Activated CD4-positive, alpha-beta T cell treated with anti-CD3 and anti-CD28 coated beads for 24 hours (primary cell): ENCODE measurements at regions not wholly inside any gene's neighbourhood (a gene's known extent, or its start where the extent isn't known, plus 50 kb on each side); places are given as distances from the start of the nearest gene placed in this dataset.
A peak's percentile ranks its signal among the peaks of the same experiment; 100 is the strongest.
"Not testable (repeated sequence)": the region's sequence is repeated elsewhere in the genome, so short reads cannot be mapped to it uniquely, and the experiment has no call there.

Experiments used
- DNase-seq, 2 donors: peaks; one replicate each; pipeline ENCODE4 v3.0.0-alpha.2; 2020; ENCODE audit warnings: low read depth in 2 of 2

DNA sequence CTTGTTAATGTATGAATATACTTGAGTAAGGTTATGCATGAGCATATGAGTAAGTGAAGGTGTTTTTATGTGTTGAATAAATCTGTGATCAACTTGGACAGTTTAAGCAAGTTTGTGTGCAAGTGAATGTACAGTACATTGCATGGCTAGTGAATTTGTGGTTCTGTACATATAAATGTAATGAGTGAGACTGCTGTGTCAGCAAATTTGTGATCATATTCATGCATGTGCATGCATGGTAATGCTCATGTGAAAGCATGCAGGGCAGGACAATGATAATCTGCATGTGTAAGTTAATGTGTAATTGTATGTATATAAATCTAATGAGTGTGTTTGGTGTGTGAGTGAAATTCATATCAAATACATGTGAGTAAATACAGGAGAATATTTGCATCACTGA, 188.5 kb downstream of the PWWP3B start:
- DNase-seq: no peak

DNA sequence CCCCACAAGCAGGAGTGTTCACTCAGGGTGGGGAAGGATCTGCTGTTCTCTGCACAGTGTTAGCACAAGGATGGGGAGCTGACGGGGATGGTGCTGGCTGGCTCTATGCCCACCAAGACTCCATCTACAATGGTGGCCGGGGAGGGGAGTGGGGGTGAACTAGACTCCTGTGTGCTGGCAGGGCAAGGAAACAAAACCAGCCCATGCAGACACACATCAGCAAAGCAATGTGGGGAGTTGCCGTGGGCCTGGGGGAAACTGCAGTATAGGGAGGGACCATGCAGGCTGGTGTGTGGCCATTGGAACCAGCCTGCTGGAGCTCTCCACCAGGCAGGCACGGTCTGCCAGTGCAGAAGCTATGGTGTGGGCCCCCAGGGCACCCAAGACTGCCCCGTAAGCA, 195.1 kb downstream of the PWWP3B start:
- no peak for DNase-seq

DNA sequence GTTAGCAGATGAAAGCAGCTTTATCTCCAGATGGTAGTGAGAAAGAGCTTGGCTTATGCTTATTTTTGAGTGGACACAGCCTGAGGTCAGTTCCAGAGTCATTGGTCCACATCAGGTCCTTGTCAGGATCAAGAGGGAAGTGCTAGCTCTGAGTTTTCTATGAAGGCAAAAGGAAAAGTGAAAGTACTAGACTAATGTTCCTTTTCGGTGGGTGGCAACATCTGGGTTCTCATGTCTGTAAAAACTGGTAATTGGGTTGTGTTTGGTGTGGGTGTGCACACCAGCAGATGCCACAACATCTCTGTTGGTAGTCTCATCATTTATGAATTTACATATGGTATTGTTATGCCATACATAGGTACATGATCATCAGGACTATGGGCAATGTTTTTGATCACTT, 210.5 kb downstream of the PWWP3B start:
- no peak for DNase-seq

DNA sequence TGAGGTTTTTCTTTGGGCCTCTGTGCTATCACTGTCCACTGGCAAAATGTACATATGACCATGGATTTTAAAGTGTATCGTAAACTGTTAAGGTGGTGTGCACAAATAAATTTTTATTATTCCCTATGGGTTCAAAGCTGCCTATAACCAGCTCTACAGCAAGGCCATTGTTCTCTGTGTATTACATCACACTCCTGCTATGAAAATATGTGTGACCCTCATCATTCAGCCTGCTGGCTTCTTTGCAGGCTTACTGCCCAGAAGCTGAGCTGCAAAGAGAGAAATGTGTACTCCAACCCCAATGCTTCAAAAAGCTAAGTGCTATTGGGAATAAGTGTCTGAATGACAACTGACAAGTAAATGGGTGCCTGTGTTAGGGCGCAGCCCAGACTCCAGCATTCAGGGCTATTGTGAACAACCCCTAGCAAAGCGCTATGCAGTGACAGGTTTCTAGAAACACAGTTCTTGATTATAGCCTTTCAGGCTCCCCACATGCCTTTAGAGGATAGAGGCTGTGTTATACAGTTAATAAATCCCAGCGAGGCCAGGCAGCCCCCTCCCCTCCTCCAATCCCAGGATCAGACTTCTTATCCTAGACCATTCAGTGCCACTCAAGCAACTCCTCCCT, 220.4 kb upstream of the RADX start:
- DNase-seq: no peak

DNA sequence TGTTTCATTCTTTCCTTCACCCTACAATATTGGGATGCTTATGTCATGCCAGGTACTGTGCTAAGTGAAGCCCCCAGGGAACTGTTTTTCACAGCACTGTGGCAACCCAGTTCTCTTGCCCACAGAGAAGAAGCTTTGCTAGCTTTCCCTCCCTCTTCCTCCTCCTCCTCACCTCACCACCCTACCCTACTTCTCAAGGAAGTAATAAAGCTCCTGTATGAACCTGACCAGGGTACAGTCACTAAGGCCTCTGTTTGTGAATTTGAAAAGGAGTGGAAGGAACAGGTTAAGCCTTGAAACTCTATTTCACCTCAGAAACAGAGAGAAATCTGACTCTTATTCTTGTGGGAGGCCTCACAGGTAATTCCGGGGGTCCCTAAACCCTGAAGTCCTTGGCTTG, 219.4 kb upstream of the RADX start:
- no peak for DNase-seq

DNA sequence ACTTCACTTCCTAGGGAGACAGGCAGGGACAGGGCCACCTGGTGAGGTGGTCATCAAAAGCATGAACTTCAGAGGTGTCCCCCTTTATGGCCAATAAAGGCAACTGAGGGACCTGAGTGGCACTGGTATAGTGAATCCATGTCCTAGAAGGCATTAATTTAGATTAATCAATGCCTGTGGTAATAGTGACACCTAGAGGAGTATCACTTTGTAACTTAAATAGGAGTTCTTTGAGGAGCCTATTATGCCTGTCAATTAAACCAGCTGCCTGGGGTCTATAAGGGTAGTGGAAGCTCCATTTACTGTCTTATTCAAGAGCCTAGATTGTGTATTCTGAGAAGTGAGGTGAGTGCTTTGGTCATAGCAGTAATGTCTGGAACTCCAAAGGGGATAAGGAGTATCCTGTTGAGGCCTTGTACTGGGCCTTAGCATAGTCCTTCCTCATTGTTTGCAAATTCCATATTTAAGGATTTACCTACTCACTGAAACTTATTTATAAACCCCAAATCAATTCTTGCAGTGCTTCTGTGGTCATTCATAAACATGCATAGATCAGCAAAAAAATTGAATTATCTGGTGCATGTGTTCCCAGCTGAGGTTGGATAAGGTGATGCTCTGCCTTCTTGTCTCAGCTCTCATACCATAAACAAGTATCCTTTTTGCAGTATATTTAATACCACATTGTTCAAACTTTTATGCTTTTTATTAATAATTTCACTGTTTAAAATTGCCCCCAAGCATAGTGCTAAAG, 213.8 kb upstream of the RADX start:
- no peak for DNase-seq

DNA sequence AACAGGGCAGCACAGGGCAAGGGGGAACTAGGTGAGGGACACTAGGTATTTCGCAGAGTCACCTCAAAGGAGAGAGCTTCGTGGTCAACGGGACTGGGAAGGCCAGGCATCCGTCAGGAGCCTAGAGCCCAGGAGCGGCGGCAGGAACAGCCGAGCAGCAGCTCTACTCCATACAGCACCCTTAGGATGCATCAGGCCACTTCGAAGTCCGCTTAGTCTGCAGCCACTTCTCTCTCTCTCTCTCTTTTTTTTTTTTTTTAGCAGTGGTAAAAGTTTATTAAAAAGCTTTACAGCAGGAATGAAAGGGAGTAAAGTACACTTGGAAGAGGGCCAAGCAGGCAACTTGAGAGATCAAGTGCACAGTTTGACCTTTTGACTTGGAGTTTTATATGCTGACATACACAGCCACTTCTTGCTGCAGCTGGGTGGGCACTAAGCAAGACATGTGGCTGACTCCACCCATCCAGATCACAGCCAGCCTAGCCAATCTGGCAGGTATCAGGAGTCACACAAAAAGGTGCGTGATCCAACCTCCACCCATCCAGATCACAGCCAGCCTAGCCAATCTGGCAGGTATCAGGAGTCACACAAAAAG, 209.7 kb upstream of the RADX start:
- no peak for DNase-seq

DNA sequence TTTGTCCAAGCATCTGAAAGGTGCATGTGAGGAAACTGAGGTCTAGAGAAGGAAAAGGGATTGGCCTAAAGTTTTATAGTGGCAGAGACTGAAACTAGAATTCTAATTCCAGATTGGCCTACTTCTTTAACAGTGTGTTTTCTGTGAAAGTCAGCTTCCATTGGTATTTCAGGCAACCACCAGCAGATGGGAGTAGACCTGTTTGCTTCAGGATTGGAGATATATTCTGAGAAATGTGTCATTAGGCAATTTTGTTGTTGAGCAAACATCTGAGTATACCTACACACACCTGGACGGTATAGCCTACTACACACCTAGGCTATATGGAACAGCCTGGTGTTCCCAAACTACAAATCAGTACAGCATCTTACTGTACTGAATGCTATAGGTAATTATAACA, 207.3 kb upstream of the RADX start:
- DNase-seq: no peak

DNA sequence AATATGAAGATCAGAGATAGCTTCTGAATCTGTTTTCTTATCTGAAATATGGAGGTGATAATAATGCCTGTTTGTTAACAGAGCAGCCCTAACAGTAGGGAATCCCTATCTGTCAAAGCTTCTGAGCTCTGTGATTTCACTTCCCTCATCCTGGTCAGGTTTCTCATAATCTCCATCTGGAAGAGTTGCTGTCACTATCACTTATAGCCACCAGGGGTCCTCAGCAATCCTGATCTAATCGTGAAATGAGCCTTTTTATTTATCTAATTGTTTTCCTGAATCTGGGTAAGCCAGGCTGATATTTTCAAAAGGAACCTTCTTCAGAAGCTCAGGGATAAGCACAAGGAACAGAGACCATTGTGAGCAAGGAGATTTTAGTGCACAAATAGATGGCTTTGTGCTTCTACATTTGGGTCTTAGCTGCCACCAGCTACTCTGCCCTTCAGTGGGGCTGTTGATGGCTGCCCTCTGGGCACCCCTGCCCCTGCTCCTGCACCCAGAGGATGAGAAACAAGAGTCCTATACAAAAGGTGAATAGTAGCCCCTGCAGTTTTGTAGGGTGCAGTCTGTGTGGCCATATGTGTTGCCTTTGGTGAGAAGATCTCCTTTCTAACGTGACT, 196.4 kb upstream of the RADX start:
- no peak for DNase-seq

DNA sequence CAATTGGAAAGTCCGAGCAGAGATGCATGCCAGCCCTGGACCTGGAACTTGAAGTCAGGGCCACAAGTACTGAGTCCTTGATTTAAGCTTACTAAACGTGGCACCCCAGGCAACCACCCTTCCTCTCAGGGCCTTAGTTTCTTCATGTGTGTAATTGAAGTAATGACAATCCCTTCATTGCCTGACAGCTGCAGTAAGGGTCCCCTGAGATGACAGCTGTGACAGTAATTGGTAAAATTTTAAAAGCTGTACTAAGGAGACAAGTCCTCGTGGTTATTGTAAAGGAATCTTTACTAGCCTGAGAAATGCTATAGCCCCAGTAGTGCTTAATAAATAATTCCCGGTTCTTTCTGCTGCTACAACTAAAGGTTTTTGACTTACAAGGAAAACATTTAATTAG, 175.1 kb upstream of the RADX start:
- DNase-seq: no peak

DNA sequence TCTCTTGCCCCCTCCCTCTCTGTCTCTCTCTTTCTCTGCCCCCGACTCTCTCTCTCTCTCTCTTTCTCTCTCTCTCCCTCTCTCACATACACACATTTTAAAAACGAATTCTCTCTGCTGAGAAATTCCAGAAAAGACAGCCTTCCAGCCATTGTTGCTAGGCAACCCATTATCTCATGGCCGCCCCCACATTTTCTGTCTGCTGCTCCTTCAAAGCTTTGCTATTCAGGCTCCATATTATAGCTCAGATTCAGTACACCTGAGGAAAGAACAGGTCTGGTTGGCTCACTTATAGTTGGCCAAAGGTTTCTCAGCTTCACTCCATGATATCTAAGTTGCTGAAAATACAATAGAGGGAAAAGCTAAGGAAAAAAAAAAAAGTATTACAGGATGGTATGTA, 174.4 kb upstream of the RADX start:
- no peak for DNase-seq

DNA sequence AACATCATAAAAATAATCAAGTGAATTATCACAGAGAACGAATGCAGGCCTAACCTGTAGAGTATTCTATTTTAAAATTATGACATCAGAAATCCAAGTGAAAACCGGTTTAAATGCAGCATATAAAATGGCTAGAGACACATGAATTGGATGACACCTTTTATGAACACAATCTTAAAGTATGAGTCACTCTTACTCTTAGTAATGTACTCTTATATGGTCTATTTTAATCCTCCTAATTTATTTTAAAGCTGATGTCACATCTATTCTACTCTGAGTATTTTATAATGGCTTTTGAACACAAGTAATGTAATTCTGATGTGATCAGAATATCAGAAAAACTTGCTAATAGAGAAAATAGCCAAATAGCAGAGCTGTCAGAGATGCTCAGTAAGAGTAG, 161.4 kb upstream of the RADX start:
- DNase-seq: no peak

DNA sequence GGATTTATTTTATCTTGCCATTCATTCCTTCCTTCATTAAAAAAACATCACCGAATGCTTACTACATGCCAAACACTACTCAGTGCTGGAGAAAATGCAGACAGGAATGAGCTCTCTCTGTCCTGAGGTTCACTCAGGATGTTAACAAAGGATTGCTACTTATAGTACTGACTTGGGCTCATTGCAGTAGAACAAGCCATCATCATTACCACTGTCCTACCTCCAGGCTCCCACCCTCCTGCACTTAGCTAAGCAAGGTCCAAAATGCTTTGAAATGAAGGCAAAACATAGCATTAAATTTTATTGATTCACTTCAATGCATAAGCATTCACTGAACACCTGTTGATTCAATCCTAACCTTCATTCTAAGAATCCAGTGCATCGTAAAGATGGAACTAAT, 159.8 kb upstream of the RADX start:
- no peak for DNase-seq

DNA sequence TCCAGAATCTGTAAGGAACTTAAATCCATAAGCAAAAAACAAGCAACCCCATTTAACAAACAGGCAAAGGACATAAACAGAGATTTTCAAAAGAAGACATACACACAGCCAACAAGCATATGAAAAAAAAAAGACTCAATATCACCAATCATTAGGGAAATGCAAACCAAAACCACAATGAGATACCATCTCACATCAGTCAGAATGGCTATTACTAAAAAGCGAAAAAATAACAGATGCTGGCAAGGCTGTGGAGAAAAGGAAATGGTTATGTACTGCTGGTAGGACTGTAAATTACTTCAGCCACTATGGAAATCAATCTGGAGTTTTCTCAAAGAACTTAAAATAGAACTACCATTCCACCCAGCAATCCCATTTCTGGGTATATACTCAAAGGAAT, 156.8 kb upstream of the RADX start:
- DNase-seq: no peak

DNA sequence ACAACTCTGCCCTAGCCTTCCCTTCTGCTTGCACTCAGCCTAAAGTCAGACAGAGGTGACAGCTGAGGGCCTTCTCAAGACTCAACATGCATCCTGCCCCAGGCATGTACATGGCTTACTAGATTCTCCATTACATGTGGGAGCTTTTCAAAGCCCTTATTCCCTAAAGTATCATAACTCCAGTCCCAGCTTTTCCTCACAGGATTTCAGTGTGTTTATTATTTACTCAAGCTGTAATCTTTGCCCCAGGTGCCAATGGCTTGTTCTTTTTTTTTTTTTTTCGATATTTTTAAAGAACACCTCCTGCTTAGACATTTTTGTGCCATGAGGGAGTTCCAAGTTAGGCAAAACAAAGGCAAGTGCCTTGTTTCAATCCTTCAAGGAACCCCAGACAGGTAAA, 154.0 kb upstream of the RADX start:
- DNase-seq: no peak

DNA sequence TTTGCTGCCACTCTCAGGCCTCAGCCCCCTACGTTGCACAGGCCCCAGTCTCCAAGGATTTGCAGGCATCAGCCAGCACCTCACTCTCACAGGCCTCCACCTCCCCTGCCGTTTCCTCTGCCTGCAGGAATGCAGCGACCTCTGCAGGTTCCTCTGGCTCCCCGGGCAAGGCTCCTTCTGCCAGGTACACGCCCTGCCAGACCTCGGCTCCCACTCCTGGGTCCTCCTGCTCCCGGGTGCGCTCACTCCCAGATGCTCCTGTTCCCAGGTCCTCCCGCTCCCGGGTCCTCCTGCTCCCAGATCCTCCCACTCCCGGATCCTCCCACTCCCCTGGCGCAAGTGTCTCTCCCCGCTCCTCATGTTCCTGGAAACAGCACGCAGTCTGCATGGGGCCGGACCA, 144.4 kb upstream of the RADX start:
- DNase-seq: no peak

DNA sequence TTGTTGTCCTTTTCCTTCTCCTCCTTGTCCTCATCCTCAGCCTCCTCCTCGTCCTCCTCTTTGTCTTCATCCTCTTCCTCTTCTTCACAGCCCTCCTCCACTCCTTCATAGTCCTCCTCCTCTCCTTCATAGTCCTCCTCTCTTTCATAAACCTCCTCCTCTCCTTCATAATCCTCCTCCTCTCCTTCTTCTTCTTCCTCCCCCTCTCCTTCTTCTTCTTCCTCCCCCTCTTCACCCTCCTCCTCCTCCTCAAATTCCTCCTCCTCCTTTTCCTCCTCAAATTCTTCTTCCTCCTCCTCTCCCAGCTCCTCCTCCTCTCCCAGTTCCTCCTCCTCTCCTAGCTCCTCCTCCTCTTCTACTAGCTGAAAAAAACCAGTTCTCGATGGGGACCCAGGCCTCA, 143.8 kb upstream of the RADX start:
- no peak for DNase-seq

DNA sequence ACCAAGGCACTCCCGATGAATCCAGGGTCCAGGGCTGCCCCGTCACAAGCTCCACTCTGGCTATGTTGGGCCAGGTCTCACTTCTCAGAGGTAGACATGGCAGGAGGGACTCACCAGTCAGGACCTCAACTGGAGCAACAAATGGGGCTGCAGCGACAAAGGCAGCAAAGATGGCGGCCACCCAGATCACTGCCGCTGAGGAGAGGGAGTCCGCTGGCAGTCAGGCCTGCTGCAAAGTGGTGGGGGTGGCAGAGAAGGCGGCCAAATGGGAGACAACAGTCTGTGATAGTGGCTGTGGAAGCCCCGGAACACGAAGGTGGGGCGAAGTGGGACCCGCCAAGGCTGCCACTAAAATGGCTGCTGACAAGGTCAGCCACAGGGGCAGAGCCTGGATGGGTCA, 143.3 kb upstream of the RADX start:
- DNase-seq: no peak

DNA sequence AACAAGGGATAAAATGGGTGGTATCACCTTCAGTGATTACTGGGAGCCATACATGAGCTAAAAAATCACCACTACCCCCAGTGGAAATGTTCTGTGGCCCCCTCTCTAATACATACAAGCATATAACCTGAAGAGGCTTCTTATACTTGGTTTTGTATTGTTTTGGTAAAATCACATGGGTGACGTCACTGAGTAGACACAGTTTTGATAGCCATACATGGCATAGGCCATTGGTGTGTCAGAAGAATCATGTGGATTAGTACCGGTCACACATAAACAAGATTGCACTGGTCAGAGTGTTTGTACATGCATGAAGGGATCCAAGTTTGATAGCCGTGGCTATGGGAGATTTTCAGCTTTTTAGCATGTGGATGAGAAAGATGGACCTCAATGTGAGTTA, 131.9 kb upstream of the RADX start:
- DNase-seq: no peak

DNA sequence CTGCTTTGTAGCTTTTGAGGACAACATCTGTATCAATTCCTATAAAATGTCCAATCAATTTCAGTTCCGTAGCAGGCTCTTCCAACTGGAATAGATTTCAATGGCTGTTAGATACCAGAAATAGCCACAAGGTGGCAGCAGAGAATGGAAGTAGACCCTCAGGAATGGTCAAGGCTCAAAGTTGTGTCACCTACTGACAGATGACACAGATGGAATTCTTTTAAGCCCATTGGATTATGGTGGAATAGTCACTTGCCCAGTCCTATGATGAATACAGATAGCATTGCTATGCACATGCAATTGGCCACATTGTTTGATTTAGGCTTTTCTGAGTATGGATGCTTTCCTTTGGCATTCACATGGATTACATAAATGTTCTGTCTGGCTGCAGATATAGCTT, 130.4 kb upstream of the RADX start:
- DNase-seq: peak in 1 of 2 donors; percentile 56

DNA sequence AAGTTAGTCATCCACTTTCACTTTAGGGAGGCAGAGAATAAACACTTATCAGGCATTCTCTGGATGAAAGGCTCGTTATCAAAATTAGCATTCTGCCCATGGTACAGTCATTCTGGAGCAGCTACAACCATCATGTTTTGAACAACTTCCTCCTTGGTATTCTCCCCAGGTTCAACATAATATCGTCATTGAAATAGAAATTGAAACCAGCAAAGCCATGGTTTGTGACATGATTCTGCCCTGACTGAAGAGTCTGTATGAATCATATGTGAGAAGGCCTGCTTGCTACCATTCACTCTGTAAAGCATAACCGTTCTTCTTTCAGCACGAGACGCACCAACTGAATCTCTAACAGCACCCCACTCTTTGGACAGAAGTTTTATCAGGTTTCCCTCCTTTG, 127.5 kb upstream of the RADX start:
- DNase-seq: no peak

DNA sequence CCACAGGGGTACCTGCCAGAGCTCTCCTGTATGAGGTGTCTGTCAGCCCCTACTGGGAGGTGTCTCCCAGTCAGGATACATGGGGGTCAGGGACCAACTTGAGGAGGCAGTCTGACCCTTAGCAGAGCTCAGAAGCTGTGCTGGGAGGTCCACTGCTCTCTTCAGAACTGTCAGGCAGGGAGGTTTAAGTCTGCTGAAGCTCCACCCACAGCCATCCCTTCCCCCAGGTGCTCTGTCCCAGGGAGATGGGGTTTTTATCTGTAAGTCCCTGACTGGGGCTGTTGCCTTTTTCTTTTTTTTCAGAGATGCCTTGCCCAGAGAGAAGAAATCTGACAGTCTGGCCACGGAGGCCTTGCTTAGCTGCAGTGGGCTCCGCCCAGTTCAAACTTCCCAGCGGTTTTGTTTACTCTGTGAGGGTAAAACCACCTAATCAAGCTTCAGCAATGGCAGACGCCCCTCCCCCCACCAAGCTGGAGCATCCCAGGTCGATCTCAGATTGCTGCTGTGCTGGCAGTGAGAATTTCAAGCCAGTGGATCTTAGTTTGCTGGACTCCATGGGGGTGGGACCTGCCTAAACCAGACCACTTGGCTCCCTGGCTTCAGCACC, 118.5 kb upstream of the RADX start:
- DNase-seq: not testable (repeated sequence)

DNA sequence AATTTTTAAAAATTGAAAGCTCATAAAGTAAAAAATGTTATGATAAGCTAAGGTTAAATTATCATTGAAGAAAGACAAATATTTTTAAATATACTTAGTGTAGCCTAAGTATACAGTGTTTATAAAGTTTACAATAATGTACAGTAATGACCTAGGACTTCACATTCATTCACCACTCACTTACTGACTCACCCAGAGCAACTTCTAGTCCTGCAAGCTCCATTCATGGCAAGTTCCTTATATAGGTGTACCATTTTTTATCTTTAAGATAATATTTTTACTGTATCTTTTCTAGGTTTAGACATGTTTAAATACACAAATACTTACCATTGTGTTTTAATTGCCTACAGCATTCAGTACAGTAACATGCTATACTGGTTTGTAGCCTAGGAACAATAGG, 112.3 kb upstream of the RADX start:
- no peak for DNase-seq
